HG03469 (cell line): ENCODE measurements at regions not wholly inside any gene's neighbourhood (a gene's known extent, or its start where the extent isn't known, plus 50 kb on each side); places are given as distances from the start of the nearest gene placed in this dataset.

Experiments
- ATAC-seq: cut with Tn5 transposase; IDR thresholded peaks from one replicate; pipeline ENCODE4 v1.9.1; 2021; ENCODE audit warnings: mild to moderate bottlenecking, moderate library complexity, moderate number of reproducible peaks; ENCODE audit not compliant: unreplicated experiment

DNA sequence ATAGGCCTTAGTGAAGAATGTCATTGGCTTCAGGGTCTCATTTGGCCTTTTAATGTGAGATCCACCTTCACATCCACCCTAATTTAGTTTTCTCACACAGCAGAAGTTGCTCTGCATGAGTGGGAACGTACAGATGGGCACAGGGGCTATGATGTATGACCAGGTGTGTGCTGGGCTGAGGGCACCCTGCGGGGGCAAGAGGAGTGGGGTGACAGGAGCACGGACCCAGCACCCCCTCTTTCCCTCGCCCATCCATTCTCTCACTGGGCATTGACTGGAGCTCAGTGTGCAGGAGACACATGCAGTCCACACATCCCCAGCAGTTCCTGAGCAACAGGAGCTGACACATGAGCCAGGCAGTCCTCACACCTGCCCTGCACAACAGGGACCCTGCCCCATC is 95.1 kb upstream of the PPP2R2D start:
- ATAC-seq, result no peak

DNA sequence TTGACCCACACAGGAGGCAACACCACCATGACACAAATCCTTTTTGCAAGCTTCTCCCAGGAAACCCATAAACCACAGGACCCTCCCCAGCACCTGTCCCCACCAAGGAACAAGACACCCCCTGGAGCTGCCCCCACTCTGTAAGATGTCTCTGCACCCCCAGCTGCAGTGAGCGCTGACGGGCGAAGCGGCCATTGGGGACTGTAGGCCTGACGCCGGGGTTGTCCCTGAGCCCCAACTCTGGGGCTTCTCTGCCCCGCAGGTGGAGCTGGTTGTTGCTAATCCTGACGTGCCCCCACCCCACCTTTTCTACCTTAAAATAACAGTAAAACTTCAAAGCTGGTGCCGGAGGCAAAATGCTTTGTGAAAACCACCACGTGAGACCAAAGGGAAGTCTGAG is 94.7 kb upstream of the PPP2R2D start:
- ATAC-seq, result no peak

DNA sequence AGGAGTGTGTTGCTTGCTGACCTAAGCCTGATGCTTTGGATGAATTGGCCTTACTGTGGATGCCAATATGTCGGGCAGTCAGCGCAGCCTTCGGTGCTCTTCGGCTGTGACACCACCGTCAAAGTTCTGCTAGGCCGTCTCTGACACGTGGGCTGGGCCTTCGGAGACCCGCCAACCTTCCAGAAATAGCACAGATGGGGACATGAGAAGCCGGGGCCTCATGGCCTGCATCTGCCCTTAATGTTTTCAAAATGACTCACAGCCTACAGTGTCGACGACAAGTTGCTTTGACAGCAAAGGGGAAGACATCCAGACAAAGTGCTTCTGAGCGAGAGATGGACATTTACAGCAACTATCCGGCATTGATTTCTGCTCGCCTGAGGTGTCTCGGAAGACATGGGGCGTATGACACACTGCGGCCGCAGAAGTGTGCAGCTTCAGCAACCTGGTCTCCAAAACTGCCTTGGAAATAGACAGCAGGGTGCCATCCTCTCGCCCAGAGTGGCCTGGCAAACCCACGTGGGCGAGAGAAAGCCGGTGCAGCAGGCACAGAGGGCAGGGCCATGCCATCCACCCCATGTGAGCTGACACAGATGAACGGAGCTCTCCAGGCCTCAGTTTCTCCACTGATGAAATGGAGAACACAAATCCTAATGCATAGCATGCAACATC is 94.0 kb upstream of the PPP2R2D start:
- no peak for ATAC-seq

DNA sequence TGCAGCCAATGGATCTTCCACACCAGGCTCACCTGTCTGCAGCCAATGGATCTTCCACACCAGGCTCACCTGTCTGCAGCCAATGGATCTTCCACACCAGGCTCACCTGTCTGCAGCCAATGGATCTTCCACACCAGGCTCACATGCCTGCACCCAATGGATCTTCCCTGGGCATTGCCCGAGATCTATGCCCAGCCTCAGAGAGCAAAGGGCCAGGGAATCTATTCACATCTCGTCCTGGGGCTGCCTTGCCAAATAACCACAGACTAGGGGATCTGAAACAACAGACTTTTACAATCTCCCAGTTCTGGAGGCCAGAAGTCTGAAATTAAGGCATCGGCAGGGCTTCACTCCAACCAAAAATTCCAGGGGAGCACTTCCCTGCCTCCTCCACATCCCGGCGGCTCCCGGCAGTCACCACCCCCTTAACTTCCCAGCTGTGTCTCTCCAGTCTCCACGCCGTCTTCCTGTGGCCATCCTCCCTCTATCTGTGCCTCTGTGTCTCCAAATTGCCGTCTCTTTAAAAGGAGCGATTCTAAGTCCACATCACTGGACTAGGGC is 92.4 kb upstream of the PPP2R2D start:
- no peak for ATAC-seq

DNA sequence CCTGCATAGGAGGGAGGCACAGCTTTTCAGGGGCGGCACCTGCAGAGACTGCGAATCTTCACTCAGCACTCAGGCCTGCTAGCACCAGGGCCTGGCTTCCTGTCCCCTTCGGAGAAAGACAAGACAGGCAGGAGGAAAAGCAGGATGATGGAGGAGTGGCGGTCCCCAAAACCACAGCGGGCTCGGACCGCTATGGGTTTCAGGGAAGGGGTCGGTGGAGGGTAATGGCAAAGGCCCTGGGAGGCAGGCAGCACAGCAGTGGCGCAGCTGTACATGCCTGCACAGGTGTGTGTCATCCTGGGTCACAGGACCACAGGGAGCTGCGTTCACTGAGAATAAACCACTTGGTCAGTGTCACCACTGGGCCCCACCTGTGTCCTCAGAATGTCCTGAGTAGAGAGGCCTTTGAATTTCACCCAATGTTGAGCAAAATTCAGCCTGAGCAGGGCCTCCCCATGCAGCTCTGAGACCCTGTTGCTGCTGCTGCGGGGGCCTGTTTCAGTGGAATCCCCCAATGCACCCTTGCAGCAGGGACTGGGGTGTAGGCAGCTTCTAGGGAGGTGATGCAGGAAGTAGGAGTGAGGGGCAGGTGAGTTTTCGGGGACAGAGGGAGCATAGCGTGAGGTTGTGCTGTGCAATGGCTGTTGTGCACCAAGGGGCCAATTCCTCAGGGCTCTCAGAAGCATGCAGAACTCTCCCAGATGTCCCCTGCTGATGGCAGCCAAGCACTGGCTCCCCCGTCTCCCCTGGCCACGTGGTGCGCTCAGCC is 90.6 kb upstream of the PPP2R2D start:
- ATAC-seq, result no peak

DNA sequence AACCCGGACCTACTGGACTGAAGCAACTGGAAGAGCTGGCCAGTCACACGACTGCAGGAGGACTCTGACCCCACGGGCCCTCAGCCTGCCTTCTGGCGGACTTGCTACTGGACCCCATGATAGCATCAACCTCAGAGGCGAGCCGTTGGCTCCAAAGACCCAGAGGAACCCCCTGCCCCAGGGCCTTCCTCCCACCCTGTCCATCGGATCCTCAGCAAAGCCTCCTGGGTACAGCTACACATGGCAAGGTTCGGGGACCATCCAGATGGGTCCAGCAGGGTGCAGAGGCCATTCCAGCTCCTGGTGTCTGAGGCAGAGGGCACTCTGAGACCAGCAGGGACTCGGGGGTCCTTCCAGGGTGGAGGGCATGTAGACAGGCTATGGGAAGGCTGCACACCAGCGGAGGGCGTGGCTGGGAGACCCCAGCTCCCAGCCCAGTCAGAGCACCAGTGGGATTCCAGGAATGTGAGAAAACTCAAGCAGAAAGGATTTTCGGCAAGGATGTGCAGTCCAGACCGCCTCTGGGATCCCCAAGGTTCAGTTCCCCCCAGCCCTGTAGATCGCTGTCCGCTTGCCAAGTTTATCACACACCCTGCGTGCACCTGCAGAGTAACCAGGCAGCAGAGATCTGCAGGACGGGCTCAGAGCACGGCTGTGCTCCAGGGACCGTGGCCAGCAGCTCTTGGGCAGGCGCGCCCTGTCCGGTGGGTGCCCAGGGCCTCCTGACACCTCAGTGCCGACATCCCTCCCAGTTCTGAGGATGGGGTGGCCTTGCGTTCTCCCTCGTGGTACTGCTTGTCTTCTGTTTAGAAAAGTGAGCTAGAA is 89.8 kb upstream of the PPP2R2D start:
- no peak for ATAC-seq

DNA sequence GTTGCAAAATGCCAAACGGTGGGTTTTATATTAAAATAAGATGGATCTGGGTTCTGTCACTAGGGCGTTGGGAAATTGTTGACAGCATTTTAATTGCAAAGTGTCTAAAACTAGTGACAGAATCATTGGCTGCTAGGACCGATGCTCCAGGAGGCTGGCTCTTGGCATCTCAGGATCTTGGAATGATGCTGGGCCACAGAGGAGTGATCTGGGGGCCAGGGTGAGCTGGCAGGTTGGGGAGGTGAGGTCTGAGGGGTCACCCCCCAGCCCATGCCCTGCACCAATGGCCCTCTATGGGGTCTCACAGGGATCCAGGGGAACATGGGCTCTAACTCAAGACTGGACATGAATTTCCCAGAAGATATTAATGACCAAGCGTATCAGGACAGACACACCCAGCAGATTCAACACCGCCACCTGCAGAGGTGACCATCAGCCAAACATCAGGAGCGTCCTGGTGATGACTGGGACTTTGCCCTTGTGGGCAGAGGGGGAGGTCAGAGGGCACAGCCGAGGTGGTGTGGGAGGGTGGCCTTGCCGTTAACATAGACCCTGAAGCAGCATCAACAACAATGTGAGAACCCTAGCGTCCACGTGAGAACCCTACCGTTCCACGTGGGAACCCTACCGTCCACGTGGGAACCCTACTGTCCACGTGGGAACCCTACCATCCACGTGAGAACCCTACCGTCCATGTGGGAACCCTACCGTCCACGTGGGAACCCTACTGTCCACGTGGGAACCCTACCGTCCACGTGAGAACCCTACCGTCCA is 89.0 kb upstream of the PPP2R2D start:
- no peak for ATAC-seq

DNA sequence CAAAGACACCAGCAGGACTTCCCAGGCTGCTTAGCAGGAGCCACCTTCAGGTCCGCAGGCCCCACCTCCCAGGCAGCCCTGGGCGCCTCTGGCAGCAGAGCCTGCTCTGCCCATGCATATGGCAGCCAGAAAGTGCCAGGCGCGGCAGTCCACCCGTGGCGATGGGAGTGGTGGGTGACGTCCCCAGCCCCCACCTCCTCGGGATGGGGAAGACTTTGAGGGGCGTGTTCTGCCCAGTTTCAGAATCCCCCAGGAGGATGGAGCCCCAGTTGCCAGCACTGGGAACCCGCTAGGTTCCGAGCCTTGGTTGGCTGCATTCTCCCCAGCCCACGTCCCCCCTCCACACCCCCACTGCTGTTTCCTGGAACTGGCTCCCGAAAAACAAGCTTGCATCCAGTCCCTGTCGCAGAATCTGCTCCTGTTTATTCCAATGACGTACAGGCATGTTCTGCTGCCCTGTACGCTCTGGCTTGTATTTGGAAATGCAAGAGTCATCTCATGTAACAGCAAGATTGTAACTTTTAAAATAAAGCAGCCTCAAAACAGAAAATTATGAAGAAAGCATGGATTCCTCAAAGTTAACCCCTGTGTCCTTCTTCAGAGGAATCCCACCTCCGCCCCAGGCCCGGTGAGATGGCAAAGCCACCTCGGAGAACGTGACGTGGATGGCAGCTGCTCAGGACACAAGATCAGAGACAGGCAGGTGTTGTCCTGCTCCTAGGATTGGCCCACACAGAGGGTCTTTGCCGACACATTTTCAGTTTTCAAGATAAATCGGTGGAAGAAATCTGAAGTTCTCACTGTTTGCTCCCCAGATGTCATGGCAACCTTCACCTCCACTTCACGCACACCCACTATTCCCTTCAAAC is 87.8 kb upstream of the PPP2R2D start:
- no peak for ATAC-seq

DNA sequence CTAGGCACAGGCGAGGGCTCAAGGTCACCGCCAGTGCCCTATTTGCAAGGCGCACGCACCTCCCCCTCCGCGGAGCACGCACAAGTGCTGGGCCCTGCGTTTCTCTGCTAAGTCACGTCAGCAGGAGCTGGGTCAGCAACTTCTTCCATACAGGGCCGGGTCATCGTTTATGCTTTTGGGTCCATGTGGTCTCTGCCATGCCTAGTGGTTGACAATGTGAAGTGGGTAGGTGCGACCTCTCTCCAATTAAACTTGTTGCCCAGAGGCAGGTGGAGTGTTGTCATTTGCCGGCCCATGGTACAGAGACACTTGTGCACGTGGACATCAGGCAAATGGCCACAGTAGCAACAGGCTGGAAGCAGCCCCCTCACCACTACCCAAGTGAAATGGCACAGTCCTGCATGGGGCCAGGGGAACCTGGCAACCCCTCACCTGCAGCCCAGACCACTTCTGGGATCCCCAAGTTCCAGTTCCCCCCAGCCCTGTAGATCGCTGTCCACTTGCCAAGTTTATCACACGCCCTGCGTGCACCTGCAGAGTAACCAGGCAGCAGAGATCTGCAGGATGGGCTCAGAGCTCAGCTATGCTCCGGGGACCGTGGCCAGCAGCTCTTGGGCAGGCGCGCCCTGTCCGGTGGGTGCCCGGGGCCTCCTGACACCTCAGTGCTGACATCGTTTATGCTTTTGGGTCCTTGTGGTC is 86.1 kb upstream of the PPP2R2D start:
- no peak for ATAC-seq

DNA sequence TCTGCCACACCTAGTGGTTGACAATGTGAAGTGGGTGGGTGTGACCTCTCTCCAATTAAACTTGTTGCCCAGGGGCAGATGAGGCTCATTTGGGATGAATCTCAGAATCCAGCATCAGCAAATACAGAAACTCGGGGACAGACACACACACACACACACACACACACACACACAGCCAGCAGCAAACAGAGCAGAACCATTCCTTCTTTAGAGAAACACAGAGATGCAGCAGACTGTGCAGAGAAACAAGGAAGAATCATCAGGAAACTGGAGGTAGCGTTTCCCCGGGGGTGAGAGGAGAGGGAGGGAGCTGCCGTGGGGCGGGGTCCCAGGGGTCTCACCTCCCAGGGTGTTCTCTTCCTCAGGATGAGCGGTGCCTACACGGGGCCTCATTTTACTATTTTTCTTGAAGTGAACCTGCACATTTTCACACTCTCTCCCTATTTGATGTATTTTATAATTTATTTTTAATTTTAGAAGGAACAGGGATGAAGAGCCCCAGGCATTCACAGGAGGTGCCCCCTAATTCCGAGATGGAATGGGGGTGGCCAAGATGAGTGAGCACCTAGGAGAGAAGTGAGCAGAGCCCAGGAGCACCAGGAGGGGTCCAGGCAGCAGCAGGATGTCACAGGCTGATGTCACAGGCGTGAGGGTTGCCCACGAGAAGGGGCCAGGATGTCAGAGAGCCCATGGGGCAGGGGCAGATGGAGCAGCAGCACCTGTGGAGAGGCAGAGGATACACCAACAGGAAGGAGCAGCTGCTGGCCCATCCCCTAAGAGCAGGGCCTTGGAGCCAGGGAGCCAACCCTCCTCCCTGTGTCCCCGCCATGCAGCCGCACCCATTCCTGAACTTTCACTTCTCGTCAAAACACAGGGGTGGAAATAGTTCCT is 85.3 kb upstream of the PPP2R2D start:
- ATAC-seq, result no peak

DNA sequence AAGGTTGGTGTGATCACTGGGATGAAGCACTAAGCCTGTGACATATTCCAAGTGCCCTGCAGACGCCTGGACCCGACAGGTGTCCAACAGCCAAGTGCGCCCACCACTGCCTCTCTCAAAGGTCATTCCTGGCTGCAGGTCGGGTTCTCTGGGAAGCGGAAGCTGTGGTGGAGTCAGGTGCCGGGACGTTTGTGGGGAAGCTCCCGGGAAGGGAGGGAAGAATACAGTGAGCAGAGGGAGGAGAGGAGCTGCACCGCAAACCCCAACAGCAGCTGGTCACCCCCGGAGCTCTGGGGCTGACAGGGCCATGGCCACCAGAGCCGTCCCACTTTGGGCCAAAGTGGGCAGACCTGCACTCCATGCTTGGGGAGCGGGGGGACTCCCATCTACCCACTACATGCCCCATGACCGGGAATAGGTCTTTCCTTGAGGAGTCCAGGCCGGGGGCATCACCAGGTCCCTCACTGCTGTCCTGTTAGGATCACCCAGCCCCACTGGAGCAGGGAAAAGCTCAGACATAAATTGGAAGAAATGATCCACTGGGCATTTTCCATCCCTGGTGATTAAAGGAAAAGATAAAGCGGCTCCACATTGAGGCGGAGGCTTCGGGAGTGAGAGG is 84.5 kb upstream of the PPP2R2D start:
- no peak for ATAC-seq

DNA sequence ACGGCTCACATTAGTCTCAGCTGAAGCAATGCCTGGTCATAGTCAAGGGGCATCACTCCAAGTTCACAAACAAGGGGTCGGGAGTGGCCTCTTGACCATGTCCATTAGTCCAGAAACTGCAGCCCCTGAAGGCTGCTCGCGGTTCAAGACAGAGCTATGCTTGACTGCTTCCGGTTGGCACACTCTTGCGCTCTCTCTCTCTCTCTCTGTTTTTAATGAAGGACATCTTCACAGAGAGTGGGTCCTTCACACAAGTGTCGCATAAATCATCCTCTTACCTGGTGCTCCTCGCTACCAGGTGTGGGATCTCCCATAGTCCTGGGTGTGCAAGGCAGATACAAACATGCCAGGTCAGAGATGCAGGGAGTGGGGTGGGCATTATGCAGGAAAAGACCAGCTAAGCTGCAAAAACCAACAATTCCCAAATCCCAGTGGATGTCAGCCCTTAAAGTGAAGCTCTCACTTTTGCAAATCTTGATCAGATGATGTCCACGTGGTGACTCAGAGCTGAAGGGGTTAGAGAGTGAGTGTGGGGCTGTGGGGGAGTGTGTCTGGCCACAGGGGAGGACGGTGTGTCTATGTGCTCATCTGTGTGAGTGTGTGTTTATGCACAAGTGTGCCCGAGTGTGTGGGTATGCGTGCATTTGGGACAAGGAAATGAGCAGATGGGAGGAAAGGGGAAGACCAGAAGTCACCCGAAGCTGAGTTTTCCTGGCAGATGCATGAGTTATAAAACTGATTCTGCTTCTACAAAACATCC is 83.7 kb upstream of the PPP2R2D start:
- ATAC-seq, result no peak

DNA sequence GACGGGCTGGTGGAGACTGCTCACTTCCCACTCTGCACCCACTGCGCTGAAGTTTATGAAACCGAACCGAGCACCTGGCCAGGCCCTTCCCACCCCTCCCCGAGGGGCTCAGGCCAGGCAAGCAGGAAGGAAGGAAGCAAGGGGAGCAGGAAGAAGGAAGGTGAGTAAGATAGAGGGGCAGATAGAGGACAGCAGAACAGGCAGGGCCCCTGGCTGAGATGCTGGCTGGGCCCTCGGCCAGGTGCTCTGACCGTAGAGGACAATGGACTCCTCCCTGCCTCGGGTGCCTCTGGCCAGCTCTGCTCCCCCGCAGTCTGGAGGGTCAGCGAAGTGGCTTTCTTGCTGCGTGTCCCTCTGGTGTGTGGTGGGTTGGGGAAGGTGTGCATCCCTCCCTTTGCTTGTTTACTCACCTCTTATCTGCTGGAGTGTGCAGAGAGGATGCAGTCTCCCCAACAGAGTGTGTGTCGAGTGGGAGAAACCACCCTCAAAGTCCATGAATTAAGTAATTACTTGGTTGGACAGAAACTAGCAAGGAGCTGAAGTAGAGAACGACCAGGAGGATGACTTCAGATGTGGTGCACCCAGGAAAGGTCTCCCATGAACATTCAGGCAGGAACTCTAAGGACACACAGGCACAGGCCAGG is 82.8 kb upstream of the PPP2R2D start:
- ATAC-seq, result no peak

DNA sequence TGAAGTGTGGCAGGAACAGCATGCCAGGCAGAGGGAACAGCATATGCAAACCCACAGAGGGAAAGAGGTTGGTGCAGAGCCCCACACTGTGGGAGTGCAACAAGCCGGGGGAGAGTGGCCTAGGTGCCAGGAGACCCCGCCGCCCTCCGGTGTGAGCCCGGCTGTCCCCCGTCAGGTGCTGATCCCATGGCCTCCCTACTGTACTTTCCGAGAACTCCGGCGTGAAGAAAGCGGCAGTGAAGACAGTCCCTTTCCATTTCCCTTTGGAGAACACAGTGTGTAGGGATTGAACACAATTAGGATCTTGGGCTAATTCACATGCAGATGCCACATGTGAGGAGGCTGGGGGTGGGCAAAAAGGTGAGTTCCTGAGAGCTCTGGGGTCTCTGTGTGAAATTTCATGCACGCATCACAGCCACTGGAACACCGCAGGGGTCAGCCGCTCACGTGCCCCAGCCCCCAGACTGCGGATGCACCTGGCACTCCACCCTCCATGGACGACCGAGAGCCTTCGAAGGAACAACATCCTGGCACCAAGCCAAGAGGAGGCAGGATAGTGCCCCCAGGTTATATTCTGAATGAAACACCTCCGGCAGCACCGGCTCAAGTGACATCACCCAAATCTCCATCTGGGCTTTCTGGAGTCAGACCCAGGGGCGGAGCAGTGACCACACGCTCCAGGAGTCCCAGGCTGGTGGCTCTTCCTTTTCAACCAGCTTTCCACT is 82.1 kb upstream of the PPP2R2D start:
- no peak for ATAC-seq

DNA sequence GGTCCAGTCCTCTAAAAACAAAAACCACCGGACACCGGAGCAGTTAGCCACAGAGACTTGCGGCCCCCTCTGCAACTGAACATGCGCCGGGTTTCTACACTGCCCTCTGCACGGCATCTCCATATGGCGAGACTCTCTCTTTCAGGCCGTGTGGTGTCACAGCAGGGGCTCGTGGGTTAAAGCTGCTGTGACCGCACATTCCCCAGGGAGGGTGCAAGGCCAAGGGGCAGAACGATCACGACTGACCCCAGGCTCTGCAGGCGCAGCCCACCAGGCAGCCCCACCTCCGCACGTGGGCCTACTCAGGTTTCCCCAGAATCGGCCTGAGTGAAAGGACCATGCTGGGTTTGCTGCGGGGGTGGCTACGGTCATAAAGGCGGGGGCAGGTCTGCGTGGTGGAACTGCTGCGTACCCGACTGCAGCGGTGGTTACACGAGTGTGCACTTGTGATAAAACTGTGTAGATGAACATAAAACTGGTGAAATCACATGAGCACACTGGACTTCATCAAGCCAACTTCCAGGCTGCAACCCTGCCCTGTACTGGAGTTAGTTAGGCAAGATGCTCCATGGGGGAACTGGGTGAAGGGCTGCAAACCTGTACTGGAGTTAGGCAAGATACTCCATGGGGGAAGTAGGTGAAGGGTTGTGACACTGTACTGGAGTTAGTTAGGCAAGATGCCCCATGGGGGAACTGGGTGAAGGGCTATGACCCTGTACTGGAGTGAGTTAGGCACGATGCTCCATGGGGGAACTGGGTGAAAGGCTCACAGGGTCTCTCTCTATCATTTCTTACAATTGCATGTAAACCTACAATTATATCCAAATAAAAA is 81.4 kb upstream of the PPP2R2D start:
- no peak for ATAC-seq
